ENCODE measurements at regions not wholly inside any gene's neighbourhood (a gene's known extent, or its start where the extent isn't known, plus 50 kb on each side); places are given as distances from the start of the nearest gene placed in this dataset.
"Not testable (repeated sequence)": the region's sequence is repeated elsewhere in the genome, so short reads cannot be mapped to it uniquely, and the experiment has no call there.

GRCh38 chr5:124499818-124500217 is 246.6 kb downstream of the ZNF608 start:
- H3K27ac Mint-ChIP-seq; H3K36me3 Mint-ChIP-seq (ENCODE audit: low read depth); H3K27me3 Mint-ChIP-seq; H3K4me1 Mint-ChIP-seq (ENCODE audit: low read depth); H3K9me3 Mint-ChIP-seq; DNase-seq; H3K4me3 Mint-ChIP-seq: not testable (repeated sequence)

- not testable (repeated sequence) for H3K27me3 Mint-ChIP-seq; H3K4me1 Mint-ChIP-seq (ENCODE audit: low read depth); H3K9me3 Mint-ChIP-seq; H3K27ac Mint-ChIP-seq; H3K36me3 Mint-ChIP-seq (ENCODE audit: low read depth); H3K4me3 Mint-ChIP-seq; DNase-seq
Measured at GRCh38 chr5:124496968-124497367, 249.5 kb downstream of the ZNF608 start.

- Mint-ChIP-seq H3K36me3 (ENCODE audit: low read depth) (no peaks in the 10 kb centered on the region), H3K27me3 (no peaks in the 10 kb centered on the region), H3K9me3 (peaks cover 16% of the 10 kb centered on the region), H3K4me3 (no peak overlapping the region), H3K4me1 (ENCODE audit: low read depth) (no peaks in the 10 kb centered on the region), H3K27ac (no peak overlapping the region)
- DNase-seq, result no peak
Measured at GRCh38 chr5:124494540-124495116, 251.8 kb downstream of the ZNF608 start.

GRCh38 chr5:124492444-124493224 is 253.8 kb downstream of the ZNF608 start:
- Mint-ChIP-seq H3K4me3 (no peak overlapping the region), H3K36me3 (ENCODE audit: low read depth) (no peaks in the 10 kb centered on the region), H3K27ac (no peak overlapping the region), H3K27me3 (no peaks in the 10 kb centered on the region), H3K4me1 (ENCODE audit: low read depth) (no peaks in the 10 kb centered on the region), H3K9me3 (peaks cover 20% of the 10 kb centered on the region)
- no peak for DNase-seq

- not testable (repeated sequence) for H3K36me3 Mint-ChIP-seq (ENCODE audit: low read depth); H3K27ac Mint-ChIP-seq; DNase-seq; H3K4me1 Mint-ChIP-seq (ENCODE audit: low read depth); H3K4me3 Mint-ChIP-seq; H3K27me3 Mint-ChIP-seq
- peaks cover 20% of the 10 kb centered on the region for H3K9me3 Mint-ChIP-seq
Measured at GRCh38 chr5:124490315-124490714, 256.1 kb downstream of the ZNF608 start.

GRCh38 chr5:124481419-124481818 is 265.0 kb downstream of the ZNF608 start:
- Mint-ChIP-seq H3K27me3 (no peaks in the 10 kb centered on the region), H3K4me3 (no peak overlapping the region), H3K4me1 (ENCODE audit: low read depth) (no peaks in the 10 kb centered on the region), H3K9me3 (no peaks in the 10 kb centered on the region), H3K36me3 (ENCODE audit: low read depth) (no peaks in the 10 kb centered on the region), H3K27ac (no peak overlapping the region)
- DNase-seq, result no peak

GRCh38 chr5:124480964-124481363 is 265.5 kb downstream of the ZNF608 start:
- Mint-ChIP-seq H3K9me3 (no peaks in the 10 kb centered on the region), H3K36me3 (ENCODE audit: low read depth) (no peaks in the 10 kb centered on the region), H3K27ac (no peak overlapping the region), H3K27me3 (no peaks in the 10 kb centered on the region), H3K4me1 (ENCODE audit: low read depth) (no peaks in the 10 kb centered on the region), H3K4me3 (no peak overlapping the region)
- no peak for DNase-seq

- no peaks in the 10 kb centered on the region for H3K27me3 Mint-ChIP-seq
Measured at GRCh38 chr5:124480022-124480421, 266.4 kb downstream of the ZNF608 start.

GRCh38 chr5:124478264-124478663 is 268.2 kb downstream of the ZNF608 start:
- H3K36me3 Mint-ChIP-seq (ENCODE audit: low read depth), result no peaks in the 10 kb centered on the region
- H3K27me3 Mint-ChIP-seq, result no peaks in the 10 kb centered on the region
- H3K27ac Mint-ChIP-seq, result no peak overlapping the region
- DNase-seq, result no peak
- no peak overlapping the region for H3K4me3 Mint-ChIP-seq
- H3K4me1 Mint-ChIP-seq (ENCODE audit: low read depth), result no peaks in the 10 kb centered on the region
- no peaks in the 10 kb centered on the region for H3K9me3 Mint-ChIP-seq

More at GRCh38 chr5:124480022-124480421, 266.4 kb downstream of the ZNF608 start:
- Mint-ChIP-seq H3K36me3 (ENCODE audit: low read depth) (no peaks in the 10 kb centered on the region), H3K27ac (no peak overlapping the region), H3K4me1 (ENCODE audit: low read depth) (no peaks in the 10 kb centered on the region), H3K4me3 (no peak overlapping the region), H3K9me3 (no peaks in the 10 kb centered on the region)
- DNase-seq, result no peak

GRCh38 chr5:124477577-124477976 is 268.9 kb downstream of the ZNF608 start:
- Mint-ChIP-seq H3K4me3 (no peak overlapping the region), H3K27me3 (no peaks in the 10 kb centered on the region), H3K36me3 (ENCODE audit: low read depth) (no peaks in the 10 kb centered on the region), H3K4me1 (ENCODE audit: low read depth) (no peaks in the 10 kb centered on the region), H3K9me3 (no peaks in the 10 kb centered on the region), H3K27ac (no peak overlapping the region)
- DNase-seq, result no peak

- Mint-ChIP-seq H3K36me3 (ENCODE audit: low read depth) (no peaks in the 10 kb centered on the region), H3K27ac (no peak overlapping the region), H3K4me3 (no peak overlapping the region), H3K4me1 (ENCODE audit: low read depth) (no peaks in the 10 kb centered on the region), H3K27me3 (no peaks in the 10 kb centered on the region), H3K9me3 (no peaks in the 10 kb centered on the region)
- no peak for DNase-seq
Measured at GRCh38 chr5:124477062-124477461, 269.4 kb downstream of the ZNF608 start.

- no peak for DNase-seq
Measured at GRCh38 chr5:124474528-124475215, 271.8 kb downstream of the ZNF608 start.

GRCh38 chr5:124468671-124469411 is 277.6 kb downstream of the ZNF608 start:
- no peak overlapping the region for H3K4me3 Mint-ChIP-seq

More at GRCh38 chr5:124474528-124475215, 271.8 kb downstream of the ZNF608 start:
- Mint-ChIP-seq H3K9me3 (no peaks in the 10 kb centered on the region), H3K4me3 (no peak overlapping the region), H3K27me3 (no peaks in the 10 kb centered on the region), H3K36me3 (ENCODE audit: low read depth) (no peaks in the 10 kb centered on the region), H3K4me1 (ENCODE audit: low read depth) (no peaks in the 10 kb centered on the region), H3K27ac (no peak overlapping the region)

GRCh38 chr5:124467745-124468144 is 278.7 kb downstream of the ZNF608 start:
- Mint-ChIP-seq H3K27me3 (no peaks in the 10 kb centered on the region), H3K27ac (no peak overlapping the region), H3K9me3 (no peaks in the 10 kb centered on the region), H3K36me3 (ENCODE audit: low read depth) (no peaks in the 10 kb centered on the region), H3K4me3 (no peak overlapping the region), H3K4me1 (ENCODE audit: low read depth) (no peaks in the 10 kb centered on the region)
- DNase-seq, result no peak

More at GRCh38 chr5:124468671-124469411, 277.6 kb downstream of the ZNF608 start:
- Mint-ChIP-seq H3K4me1 (ENCODE audit: low read depth) (no peaks in the 10 kb centered on the region), H3K27me3 (no peaks in the 10 kb centered on the region), H3K27ac (no peak overlapping the region), H3K36me3 (ENCODE audit: low read depth) (no peaks in the 10 kb centered on the region), H3K9me3 (no peaks in the 10 kb centered on the region)
- DNase-seq, result no peak
